Activated T-helper 9 cell treated with anti-CD3 and anti-CD28 coated beads, Interleukin-2, amount 50 U/mL, for 16 hours (primary cell): ENCODE measurements at regions not wholly inside any gene's neighbourhood (a gene's known extent, or its start where the extent isn't known, plus 50 kb on each side); places are given as distances from the start of the nearest gene placed in this dataset.
"Not testable (repeated sequence)": the region's sequence is repeated elsewhere in the genome, so short reads cannot be mapped to it uniquely, and the experiment has no call there.

Source experiments
- DNase-seq: peaks from one replicate; pipeline ENCODE4 v3.0.0-alpha.2; 2020; ENCODE audit warnings: low read depth

- no peak for DNase-seq
Observed at GRCh38 chr11:15300341-15300740, 185.6 kb downstream of the INSC start.

GRCh38 chr11:15307619-15308024 lies 192.9 kb downstream of the INSC start:
- DNase-seq: no peak

GRCh38 chr11:15308840-15309239 lies 194.1 kb downstream of the INSC start:
- DNase-seq: no peak

- DNase-seq: no peak
Observed at GRCh38 chr11:15309296-15309695, 194.6 kb downstream of the INSC start.

GRCh38 chr11:15313862-15314261 lies 199.1 kb downstream of the INSC start:
- DNase-seq: no peak

GRCh38 chr11:15318814-15319213 lies 204.1 kb downstream of the INSC start:
- DNase-seq: no peak

- no peak for DNase-seq
Observed at GRCh38 chr11:15326520-15326919, 211.8 kb downstream of the INSC start.

GRCh38 chr11:15327786-15328231 lies 213.1 kb downstream of the INSC start:
- no peak for DNase-seq

GRCh38 chr11:15333407-15333806 lies 218.7 kb downstream of the INSC start:
- no peak for DNase-seq

- no peak for DNase-seq
Observed at GRCh38 chr11:15334766-15335165, 220.0 kb downstream of the INSC start.

GRCh38 chr11:15336021-15336420 lies 221.3 kb downstream of the INSC start:
- no peak for DNase-seq

- DNase-seq: no peak
Observed at GRCh38 chr11:15339302-15339701, 224.6 kb downstream of the INSC start.

GRCh38 chr11:15341587-15341986 lies 226.9 kb downstream of the INSC start:
- DNase-seq: no peak

GRCh38 chr11:15342163-15342562 lies 227.4 kb downstream of the INSC start:
- no peak for DNase-seq

- DNase-seq: no peak
Observed at GRCh38 chr11:15346907-15347306, 232.2 kb downstream of the INSC start.

GRCh38 chr11:15347969-15348734 lies 233.4 kb downstream of the INSC start:
- DNase-seq: no peak

- no peak for DNase-seq
Observed at GRCh38 chr11:15349413-15349812, 234.7 kb downstream of the INSC start.

GRCh38 chr11:15361316-15361715 lies 246.6 kb downstream of the INSC start:
- DNase-seq: no peak

- DNase-seq: not testable (repeated sequence)
Observed at GRCh38 chr11:15365286-15365685, 250.6 kb downstream of the INSC start.

- no peak for DNase-seq
Observed at GRCh38 chr11:15367695-15368094, 253.0 kb downstream of the INSC start.

GRCh38 chr11:15370495-15371147 lies 255.9 kb downstream of the INSC start:
- DNase-seq: no peak

- DNase-seq: no peak
Observed at GRCh38 chr11:15371533-15371932, 256.8 kb downstream of the INSC start.

GRCh38 chr11:15374418-15374817 lies 259.7 kb downstream of the INSC start:
- DNase-seq: no peak

GRCh38 chr11:15378941-15379340 lies 264.2 kb downstream of the INSC start:
- DNase-seq: no peak
